ENCODE measurements at regions not wholly inside any gene's neighbourhood (a gene's known extent, or its start where the extent isn't known, plus 50 kb on each side); places are given as distances from the start of the nearest gene placed in this dataset.

- no peaks in the 10 kb centered on the region; the same call in 1 of the 2 replicates for H3K27me3 ChIP-seq (replicated peaks; ENCODE audit: control insufficient read depth, insufficient read depth, low read length)
- H3K36me3 ChIP-seq (ENCODE audit: control insufficient read depth, insufficient read depth, low read length), result no peaks in the 10 kb centered on the region
- TF ChIP-seq CTCF (IDR thresholded peaks at IDR 0.05; ENCODE audit: insufficient read depth, low read length, poor library complexity, severe bottlenecking), result no peak
- no peak overlapping the region for H3K4me3 ChIP-seq (replicated peaks; ENCODE audit: low read depth, low read length)
- DNase-seq (ENCODE audit: extremely low read depth, insufficient read length), result peak; percentile 86
Observed at GRCh38 chr1:4027492-4028138, 127.5 kb upstream of the C1orf174 start.

GRCh38 chr1:4028139-4028501 is 128.0 kb upstream of the C1orf174 start:
- Histone ChIP-seq H3K27me3 (replicated peaks; ENCODE audit: control insufficient read depth, insufficient read depth, low read length) (no peaks in the 10 kb centered on the region; the same call in 1 of the 2 replicates), H3K36me3 (ENCODE audit: control insufficient read depth, insufficient read depth, low read length) (no peaks in the 10 kb centered on the region), H3K4me3 (replicated peaks; ENCODE audit: low read depth, low read length) (no peak overlapping the region)
- DNase-seq (ENCODE audit: extremely low read depth, insufficient read length), result no peak
- no peak for TF ChIP-seq CTCF (IDR thresholded peaks at IDR 0.05; ENCODE audit: insufficient read depth, low read length, poor library complexity, severe bottlenecking)

GRCh38 chr1:4029376-4029775 is 129.3 kb upstream of the C1orf174 start:
- no peaks in the 10 kb centered on the region; the same call in 1 of the 2 replicates for H3K27me3 ChIP-seq (replicated peaks; ENCODE audit: control insufficient read depth, insufficient read depth, low read length)

GRCh38 chr1:4032571-4032970 is 132.5 kb upstream of the C1orf174 start:
- no peak for DNase-seq (ENCODE audit: extremely low read depth, insufficient read length)
- TF ChIP-seq CTCF (IDR thresholded peaks at IDR 0.05; ENCODE audit: insufficient read depth, low read length, poor library complexity, severe bottlenecking), result no peak
- Histone ChIP-seq H3K4me3 (replicated peaks; ENCODE audit: low read depth, low read length) (no peak overlapping the region), H3K27me3 (replicated peaks; ENCODE audit: control insufficient read depth, insufficient read depth, low read length) (no peaks in the 10 kb centered on the region; the same call in 1 of the 2 replicates), H3K36me3 (ENCODE audit: control insufficient read depth, insufficient read depth, low read length) (no peaks in the 10 kb centered on the region)

More at GRCh38 chr1:4029376-4029775, 129.3 kb upstream of the C1orf174 start:
- no peak overlapping the region for H3K4me3 ChIP-seq (replicated peaks; ENCODE audit: low read depth, low read length)
- H3K36me3 ChIP-seq (ENCODE audit: control insufficient read depth, insufficient read depth, low read length), result no peaks in the 10 kb centered on the region
- no peak for DNase-seq (ENCODE audit: extremely low read depth, insufficient read length)
- no peak for TF ChIP-seq CTCF (IDR thresholded peaks at IDR 0.05; ENCODE audit: insufficient read depth, low read length, poor library complexity, severe bottlenecking)

- no peaks in the 10 kb centered on the region; the same call in 1 of the 2 replicates for H3K27me3 ChIP-seq (replicated peaks; ENCODE audit: control insufficient read depth, insufficient read depth, low read length)
- no peaks in the 10 kb centered on the region for H3K36me3 ChIP-seq (ENCODE audit: control insufficient read depth, insufficient read depth, low read length)
- DNase-seq (ENCODE audit: extremely low read depth, insufficient read length), result no peak
- no peak for TF ChIP-seq CTCF (IDR thresholded peaks at IDR 0.05; ENCODE audit: insufficient read depth, low read length, poor library complexity, severe bottlenecking)
- no peak overlapping the region for H3K4me3 ChIP-seq (replicated peaks; ENCODE audit: low read depth, low read length)
Observed at GRCh38 chr1:4033129-4033676, 133.1 kb upstream of the C1orf174 start.

Measured in GM06990 (cell line).